Astrocyte (in vitro differentiated cells and primary cell): ENCODE measurements at regions not wholly inside any gene's neighbourhood (a gene's known extent, or its start where the extent isn't known, plus 50 kb on each side); places are given as distances from the start of the nearest gene placed in this dataset.

Experiments used
- DNase-seq: peaks from one replicate; pipeline ENCODE4 v3.0.0-alpha.2; 2010; ENCODE audit warnings: low read depth
- FAIRE-seq: peaks from 2 replicates; lab custom pipeline; 2011; peaks lifted over from hg19 to GRCh38; lab: Jason Lieb, UNC
- H2AFZ ChIP-seq: 2 replicates; pipeline ENCODE4 v1.6.0; 2012; ENCODE audit warnings: low read depth, low read length, inconsistent platforms
- H3K27ac ChIP-seq: 2 replicates; pipeline ENCODE4 v1.5.1; 2011; ENCODE audit warnings: low read depth, low read length, inconsistent platforms
- H3K27me3 ChIP-seq: 2 replicates; pipeline ENCODE4 v1.6.0; 2011; ENCODE audit warnings: low read length, inconsistent platforms; ENCODE audit not compliant: insufficient read depth
- H3K36me3 ChIP-seq: 2 replicates; pipeline ENCODE4 v1.5.1; 2011; ENCODE audit warnings: low read length, inconsistent platforms; ENCODE audit not compliant: insufficient read depth
- H3K4me1 ChIP-seq: 2 replicates; pipeline ENCODE4 v1.5.1; 2011; ENCODE audit warnings: low read length, inconsistent platforms; ENCODE audit not compliant: insufficient read depth
- H3K4me2 ChIP-seq: 2 replicates; pipeline ENCODE4 v1.6.0; 2012; ENCODE audit warnings: low read length, inconsistent platforms
- H3K4me3 ChIP-seq: 2 replicates; pipeline ENCODE4 v1.5.1; 2011; ENCODE audit warnings: low read depth, mild to moderate bottlenecking, low read length, inconsistent platforms; ENCODE audit not compliant: insufficient read depth
- H3K79me2 ChIP-seq: 2 replicates; pipeline ENCODE4 v1.6.0; 2012; ENCODE audit warnings: mild to moderate bottlenecking, low read length, inconsistent platforms; ENCODE audit not compliant: insufficient read depth
- H3K9ac ChIP-seq: 2 replicates; pipeline ENCODE4 v1.6.0; 2012; ENCODE audit warnings: mild to moderate bottlenecking, low read length, inconsistent platforms
- H3K9me3 ChIP-seq: 2 replicates; pipeline ENCODE4 v1.5.1; 2012; ENCODE audit warnings: low read depth, mild to moderate bottlenecking, low read length, inconsistent platforms; ENCODE audit not compliant: insufficient read depth
- H4K20me1 ChIP-seq: 2 replicates; pipeline ENCODE4 v1.6.0; 2012; ENCODE audit warnings: low read length, inconsistent platforms; ENCODE audit not compliant: insufficient read depth
- H3K27ac Mint-ChIP-seq: one replicate; pipeline ENCODE4 v1.8.0; 2021; ENCODE audit warnings: mild to moderate bottlenecking, mixed read lengths; ENCODE audit not compliant: unreplicated experiment
- H3K27me3 Mint-ChIP-seq: one replicate; pipeline ENCODE4 v1.8.0; 2021; ENCODE audit warnings: low read depth, mixed read lengths; ENCODE audit not compliant: unreplicated experiment
- H3K36me3 Mint-ChIP-seq: one replicate; pipeline ENCODE4 v1.8.0; 2021; ENCODE audit warnings: low read depth, mixed read lengths; ENCODE audit not compliant: unreplicated experiment
- H3K4me1 Mint-ChIP-seq: one replicate; pipeline ENCODE4 v1.8.0; 2021; ENCODE audit warnings: low read depth, mixed read lengths; ENCODE audit not compliant: unreplicated experiment
- H3K4me3 Mint-ChIP-seq: one replicate; pipeline ENCODE4 v1.8.0; 2021; ENCODE audit warnings: mild to moderate bottlenecking, moderate library complexity, mixed read lengths; ENCODE audit not compliant: unreplicated experiment
- H3K9me3 Mint-ChIP-seq: one replicate; pipeline ENCODE4 v1.8.0; 2021; ENCODE audit warnings: mild to moderate bottlenecking, mixed read lengths; ENCODE audit not compliant: unreplicated experiment
- CTCF ChIP-seq: IDR thresholded peaks from 2 replicates; pipeline ENCODE4 v1.5.1; 2011; ENCODE audit warnings: low read depth, mild to moderate bottlenecking, inconsistent platforms, low read length, moderate library complexity; ENCODE audit not compliant: insufficient read depth
- EZH2 ChIP-seq: IDR thresholded peaks from 2 replicates; pipeline ENCODE4 v1.6.1; 2012; ENCODE audit warnings: mild to moderate bottlenecking, low read length, inconsistent platforms; ENCODE audit not compliant: insufficient read depth

DNA sequence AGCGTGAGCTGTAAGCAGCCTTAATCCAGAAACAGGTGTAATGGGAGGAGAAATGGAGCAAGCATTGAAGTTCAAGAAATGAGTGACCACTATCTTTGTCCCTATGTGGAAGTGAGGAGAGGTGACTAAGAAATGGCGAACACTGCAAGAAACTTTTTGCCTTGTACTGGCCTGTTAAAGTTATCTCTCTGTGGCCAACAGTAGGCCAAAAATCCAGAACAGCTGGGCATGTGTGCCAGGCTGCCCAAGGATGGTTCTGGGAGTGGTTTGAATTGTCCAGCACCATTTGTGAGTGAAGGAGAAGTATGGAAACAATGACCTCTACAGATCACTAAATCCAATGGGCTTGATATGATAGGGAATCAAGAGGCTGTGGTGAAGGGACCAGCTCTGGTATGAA is 83.3 kb upstream of the FRMD6 start:
- Histone ChIP-seq H3K4me3 (no peak overlapping the region), H3K36me3 (no peaks in the 10 kb centered on the region), H3K9ac (no peak overlapping the region), H3K9me3 (no peaks in the 10 kb centered on the region), H3K27me3 (no peaks in the 10 kb centered on the region), H3K4me2 (no peak overlapping the region), H2AFZ (no peak overlapping the region), H3K27ac (no peak overlapping the region), H3K79me2 (no peaks in the 10 kb centered on the region), H4K20me1 (no peaks in the 10 kb centered on the region), H3K4me1 (peaks cover 5% of the 10 kb centered on the region)
- TF ChIP-seq EZH2 = no peak
- no peak for TF ChIP-seq CTCF
- Mint-ChIP-seq H3K27me3 (no peaks in the 10 kb centered on the region), H3K36me3 (peaks cover 19% of the 10 kb centered on the region), H3K9me3 (peaks cover 3% of the 10 kb centered on the region), H3K27ac (peak overlapping the region; percentile 34), H3K4me3 (no peak overlapping the region), H3K4me1 (peaks cover 30% of the 10 kb centered on the region)
- DNase-seq = no peak
- FAIRE-seq = no peak

GRCh38 chr14:51573607-51574006 is 78.1 kb upstream of the FRMD6 start:
- Histone ChIP-seq H3K4me1 (peaks cover 23% of the 10 kb centered on the region), H3K27me3 (no peaks in the 10 kb centered on the region), H3K9ac (no peak overlapping the region), H3K79me2 (no peaks in the 10 kb centered on the region), H3K4me3 (no peak overlapping the region), H4K20me1 (no peaks in the 10 kb centered on the region), H3K4me2 (no peak overlapping the region), H3K9me3 (no peaks in the 10 kb centered on the region), H3K27ac (no peak overlapping the region), H2AFZ (no peak overlapping the region), H3K36me3 (no peaks in the 10 kb centered on the region)
- Mint-ChIP-seq H3K9me3 (no peaks in the 10 kb centered on the region), H3K27me3 (no peaks in the 10 kb centered on the region), H3K36me3 (peaks cover 12% of the 10 kb centered on the region), H3K27ac (no peak overlapping the region), H3K4me3 (no peak overlapping the region), H3K4me1 (peaks cover 42% of the 10 kb centered on the region)
- FAIRE-seq = no peak
- no peak for DNase-seq
- TF ChIP-seq EZH2 (no peak), CTCF (no peak)

DNA sequence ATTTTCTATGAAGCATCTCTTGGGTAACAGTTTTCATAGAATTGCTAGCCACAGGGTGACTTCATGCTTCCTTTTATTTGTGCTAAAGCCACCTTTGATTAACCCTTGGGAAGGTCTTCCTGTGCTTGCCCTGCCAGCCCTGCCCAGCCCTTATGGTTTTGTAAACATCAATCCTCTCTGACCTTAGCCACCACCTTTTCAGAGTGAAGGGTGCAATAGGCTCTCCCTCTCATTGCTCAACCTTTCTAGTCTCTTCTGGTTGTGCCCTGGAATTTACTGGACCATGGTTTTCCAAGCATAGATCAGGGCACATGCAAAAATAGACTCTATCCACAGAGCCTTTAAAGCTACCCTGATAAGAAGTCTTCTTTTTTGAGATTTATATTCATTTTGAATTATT is 77.7 kb upstream of the FRMD6 start:
- DNase-seq (no peak), FAIRE-seq (no peak)
- Histone ChIP-seq H3K79me2 (no peaks in the 10 kb centered on the region), H3K4me2 (no peak overlapping the region), H3K4me3 (no peak overlapping the region), H2AFZ (no peak overlapping the region), H3K27ac (no peak overlapping the region), H3K9ac (no peak overlapping the region), H3K4me1 (peaks cover 23% of the 10 kb centered on the region), H4K20me1 (no peaks in the 10 kb centered on the region), H3K9me3 (no peaks in the 10 kb centered on the region), H3K36me3 (no peaks in the 10 kb centered on the region), H3K27me3 (no peaks in the 10 kb centered on the region)
- no peak overlapping the region for H3K4me3 Mint-ChIP-seq
- H3K9me3 Mint-ChIP-seq = no peaks in the 10 kb centered on the region
- no peak for TF ChIP-seq EZH2
- TF ChIP-seq CTCF = no peak
- no peaks in the 10 kb centered on the region for H3K27me3 Mint-ChIP-seq
- peaks cover 42% of the 10 kb centered on the region for H3K4me1 Mint-ChIP-seq
- peak overlapping the region; percentile 81 for H3K27ac Mint-ChIP-seq
- peaks cover 12% of the 10 kb centered on the region for H3K36me3 Mint-ChIP-seq
